Activated B cell treated with CpG ODN at 0.5 μM for 24 hours (primary cell): ENCODE measurements at regions not wholly inside any gene's neighbourhood (a gene's known extent, or its start where the extent isn't known, plus 50 kb on each side); places are given as distances from the start of the nearest gene placed in this dataset.

Source experiments
- ATAC-seq: fragments of 200-7000 bp; cut with Tn5 transposase; one replicate; pipeline ENCODE4 v1.10.0; 2021; ENCODE audit warnings: low read depth, mild to moderate bottlenecking, moderate library complexity
- CTCF ChIA-PET: fragments of 350-600 bp; sonication (Branson Sonifier 250); formaldehyde crosslinking; loops from one replicate; lab custom pipeline; 2021; ENCODE audit warnings: antibody characterized with exemption; lab: Charles Lee
- POLR2A ChIA-PET: fragments of 350-600 bp; sonication (Branson Sonifier 250); formaldehyde crosslinking; loops from one replicate; lab custom pipeline; 2021; ENCODE audit warnings: antibody characterized with exemption; lab: Charles Lee
- DNase-seq: peaks from one replicate; pipeline ENCODE4 v3.0.0; 2022
- H3K27ac Mint-ChIP-seq: one replicate; pipeline ENCODE4 v1.8.0; 2020; ENCODE audit warnings: mixed read lengths
- H3K27me3 Mint-ChIP-seq: one replicate; pipeline ENCODE4 v1.8.0; 2021; ENCODE audit warnings: mixed read lengths
- H3K36me3 Mint-ChIP-seq: one replicate; pipeline ENCODE4 v1.8.0; 2021; ENCODE audit warnings: low read depth, mixed read lengths
- H3K4me1 Mint-ChIP-seq: one replicate; pipeline ENCODE4 v1.8.0; 2021; ENCODE audit warnings: mixed read lengths
- H3K4me3 Mint-ChIP-seq: one replicate; pipeline ENCODE4 v1.8.0; 2020; ENCODE audit warnings: mild to moderate bottlenecking, mixed read lengths
- H3K9me3 Mint-ChIP-seq: one replicate; pipeline ENCODE4 v1.8.0; 2020; ENCODE audit warnings: mixed read lengths
- CTCF ChIP-seq: fragments of 200-600 bp; IDR thresholded peaks from one replicate; pipeline ENCODE4 v1.8.0; 2022; ENCODE audit warnings: antibody characterized with exemption, mild to moderate bottlenecking
- intact Hi-C: fragments of 100-400 bp; cut with micrococcal nuclease; formaldehyde crosslinking; loops from one replicate; pipeline ENCODE4 v1.15.1; 2024

- Mint-ChIP-seq H3K4me1 (no peaks in the 10 kb centered on the region), H3K4me3 (no peak overlapping the region), H3K27ac (no peak overlapping the region), H3K9me3 (no peaks in the 10 kb centered on the region), H3K36me3 (no peaks in the 10 kb centered on the region), H3K27me3 (no peaks in the 10 kb centered on the region)
- DNase-seq = no peak
- intact Hi-C loops = no loop called here
- POLR2A ChIA-PET = no interaction called here
- CTCF ChIA-PET = no interaction called here
- TF ChIP-seq CTCF = no peak
- ATAC-seq = no peak
Measured at GRCh38 chr6:104413767-104414166, 446.0 kb downstream of the HACE1 start.

- ATAC-seq (no peak), DNase-seq (no peak)
- no peaks in the 10 kb centered on the region for H3K27me3 Mint-ChIP-seq
- TF ChIP-seq CTCF = no peak
- POLR2A ChIA-PET = no interaction called here
- no peak overlapping the region for H3K4me3 Mint-ChIP-seq
- H3K9me3 Mint-ChIP-seq = peaks cover 4% of the 10 kb centered on the region
- intact Hi-C loops = no loop called here
- no peak overlapping the region for H3K27ac Mint-ChIP-seq
- no peaks in the 10 kb centered on the region for H3K36me3 Mint-ChIP-seq
- no peaks in the 10 kb centered on the region for H3K4me1 Mint-ChIP-seq
- CTCF ChIA-PET = no interaction called here
Measured at GRCh38 chr6:104411302-104411701, 448.4 kb downstream of the HACE1 start.

- ChIA-PET POLR2A (no interaction called here), CTCF (no interaction called here)
- no peak overlapping the region for H3K27ac Mint-ChIP-seq
- DNase-seq = no peak
- intact Hi-C loops = no loop called here
- ATAC-seq = no peak
- H3K4me3 Mint-ChIP-seq = no peak overlapping the region
- no peaks in the 10 kb centered on the region for H3K4me1 Mint-ChIP-seq
- no peaks in the 10 kb centered on the region for H3K36me3 Mint-ChIP-seq
- peaks cover 4% of the 10 kb centered on the region for H3K9me3 Mint-ChIP-seq
- TF ChIP-seq CTCF = no peak
- no peaks in the 10 kb centered on the region for H3K27me3 Mint-ChIP-seq
Measured at GRCh38 chr6:104409913-104410312, 449.8 kb downstream of the HACE1 start.

GRCh38 chr6:104407957-104408356 lies 451.8 kb downstream of the HACE1 start:
- no peak overlapping the region for H3K27ac Mint-ChIP-seq
- no peak for DNase-seq
- no peak for ATAC-seq
- no peaks in the 10 kb centered on the region for H3K36me3 Mint-ChIP-seq
- intact Hi-C loops = no loop called here
- ChIA-PET CTCF (no interaction called here), POLR2A (no interaction called here)
- H3K4me1 Mint-ChIP-seq = no peaks in the 10 kb centered on the region
- H3K9me3 Mint-ChIP-seq = peaks cover 4% of the 10 kb centered on the region
- TF ChIP-seq CTCF = no peak
- H3K4me3 Mint-ChIP-seq = no peak overlapping the region
- H3K27me3 Mint-ChIP-seq = no peaks in the 10 kb centered on the region

- no peak overlapping the region for H3K27ac Mint-ChIP-seq
- no peak overlapping the region for H3K4me3 Mint-ChIP-seq
- H3K27me3 Mint-ChIP-seq = no peaks in the 10 kb centered on the region
- POLR2A ChIA-PET = no interaction called here
- H3K4me1 Mint-ChIP-seq = no peaks in the 10 kb centered on the region
- no peaks in the 10 kb centered on the region for H3K36me3 Mint-ChIP-seq
- H3K9me3 Mint-ChIP-seq = peaks cover 4% of the 10 kb centered on the region
- CTCF ChIA-PET = no interaction called here
- TF ChIP-seq CTCF = no peak
- DNase-seq (no peak), ATAC-seq (no peak)
- intact Hi-C loops = no loop called here
Measured at GRCh38 chr6:104404377-104404776, 455.3 kb downstream of the HACE1 start.
